Spleen (tissue), 11 donors: ENCODE measurements at regions not wholly inside any gene's neighbourhood (a gene's known extent, or its start where the extent isn't known, plus 50 kb on each side); places are given as distances from the start of the nearest gene placed in this dataset.

Experiments
- DNase-seq: peaks from one replicate; pipeline ENCODE4 v3.0.0-alpha.2; 2020
- H3K27ac ChIP-seq, 8 donors: fragments of 200-600 bp; sonication (generic) in 7 of 8; 1 replicate in 4 of 8; 2 replicates in 4 of 8; pipeline versions ENCODE4 v1.5.0 to v1.8.0; 2016 to 2021; ENCODE audit warnings: inconsistent platforms in 4 of 8, mild to moderate bottlenecking in 4 of 8, moderate library complexity in 1 of 8
- H3K27me3 ChIP-seq, 7 donors: fragments of 200-600 bp; sonication (generic) in 6 of 7; replicated peaks in 1 of 7; 1 replicate in 4 of 7; 2 replicates in 3 of 7; pipeline versions ENCODE4 v1.5.0 to v1.8.0; 2016 to 2021; ENCODE audit warnings: inconsistent platforms in 3 of 7, mild to moderate bottlenecking in 1 of 7
- H3K36me3 ChIP-seq, 6 donors: fragments of 200-600 bp; sonication (generic) in 5 of 6; 1 replicate in 4 of 6; 2 replicates in 2 of 6; pipeline versions ENCODE4 v1.5.0 to v1.8.0; 2016 to 2021; ENCODE audit warnings: inconsistent platforms in 2 of 6
- H3K4me1 ChIP-seq, 6 donors: fragments of 200-600 bp; sonication (generic) in 5 of 6; 1 replicate in 3 of 6; 2 replicates in 3 of 6; pipeline versions ENCODE4 v1.5.0 to v1.8.0; 2016 to 2021; ENCODE audit warnings: inconsistent platforms in 3 of 6
- H3K4me3 ChIP-seq, 8 donors: fragments of 200-600 bp; sonication (generic) in 7 of 8; 1 replicate in 4 of 8; 2 replicates in 4 of 8; pipeline versions ENCODE4 v1.5.0 to v1.8.0; 2016 to 2021; ENCODE audit warnings: inconsistent platforms in 4 of 8, mild to moderate bottlenecking in 4 of 8, moderate library complexity in 2 of 8
- H3K9me3 ChIP-seq, 8 donors: fragments of 200-600 bp; sonication (generic) in 7 of 8; 1 replicate in 4 of 8; 2 replicates in 4 of 8; pipeline versions ENCODE4 v1.5.0 to v1.8.0; 2016 to 2021; ENCODE audit warnings: inconsistent platforms in 4 of 8
- CTCF ChIP-seq, 11 experiments: fragments of 200-600 bp in 7 of 11; fragments of 450-650 bp in 4 of 11; sonication (generic) in 4 of 11; IDR thresholded peaks in 8 of 11; conservative IDR thresholded peaks in 3 of 11; 1 replicate in 7 of 11; 2 replicates in 4 of 11; pipeline versions ENCODE4 v1.4.0 to v1.8.0; 2016 to 2021; ENCODE audit warnings: antibody characterized with exemption in 11 of 11, inconsistent platforms in 4 of 11, mild to moderate bottlenecking in 1 of 11
- POLR2A ChIP-seq, 3 donors: fragments of 450-650 bp; IDR thresholded peaks; one replicate each; pipeline ENCODE4 v1.5.1; 2017; ENCODE audit warnings: antibody characterized with exemption in 3 of 3, mild to moderate bottlenecking in 1 of 3
- POLR2AphosphoS5 ChIP-seq, 3 donors: sonication (generic); formaldehyde crosslinking; IDR thresholded peaks; one replicate each; pipeline ENCODE4 v1.5.1; 2017; ENCODE audit warnings: antibody characterized with exemption in 3 of 3
- WGBS, 5 donors: extraction: QIAGEN DNeasy Blood & Tissue Kit in 3 of 5; methylation state at CpG; one replicate each; pipeline versions ENCODE4 v1.1.5 to v1.1.7; 2013 to 2018; 5-methylcytosine and 5-hydroxymethylcytosine counted together
- intact Hi-C: fragments of 100-400 bp; cut with DNase I; formaldehyde crosslinking; loops from one replicate; pipeline ENCODE4 v1.15.0; 2023; ENCODE audit warnings: low total_unique reads
- donor health status: healthy with polysubstance abuse.
- donor health status: DM: no; HTN: no; CAD: no; lungs with moderate emphysema.
- donor health status: DM: no; HTN: no; CAD: no.
- donor health status: Bipolar disorder and iron deficiency.
- donor health status: healthy.
- donor health status: DM: no; HTN: no; CAD: no.
- donor health status: DM: yes; HTN: yes; CAD: no.

- Histone ChIP-seq H3K27me3 (no peaks in the 10 kb centered on the region), H3K27ac (no peak overlapping the region), H3K9me3 (peaks cover 0 to 42% (median 21%) of the 10 kb centered on the region in 8 donors), H3K4me1 (no peaks in the 10 kb centered on the region), H3K4me3 (no peak overlapping the region), H3K36me3 (no peaks in the 10 kb centered on the region)
- intact Hi-C loops, result no loop called here
- no peak for TF ChIP-seq POLR2A (IDR thresholded peaks at IDR 0.05)
- no peak for TF ChIP-seq CTCF (IDR thresholded peaks at IDR 0.05 in 8 of 11, conservative IDR thresholded peaks at IDR 0.05 in 3 of 11)
- no peak for TF ChIP-seq POLR2AphosphoS5 (IDR thresholded peaks at IDR 0.05)
- no peak for DNase-seq
- WGBS, 5 donors, result 85 to 93% (median 90%) methylated on average over 3 of the region's 3 CpGs
Observed at GRCh38 chr10:36097696-36098095, 455.6 kb upstream of the FZD8 start.

- DNase-seq, result no peak
- Histone ChIP-seq H3K4me1 (no peaks in the 10 kb centered on the region), H3K36me3 (no peaks in the 10 kb centered on the region), H3K4me3 (no peak overlapping the region), H3K9me3 (peaks cover 0 to 42% (median 21%) of the 10 kb centered on the region in 8 donors), H3K27me3 (no peaks in the 10 kb centered on the region), H3K27ac (no peak overlapping the region)
- TF ChIP-seq POLR2AphosphoS5 (IDR thresholded peaks at IDR 0.05), result no peak
- 66 to 99% (median 94%) methylated on average over 2 of the region's 2 CpGs for WGBS, 5 donors
- intact Hi-C loops, result no loop called here
Observed at GRCh38 chr10:36096576-36096975, 454.5 kb upstream of the FZD8 start.

- whole genome bisulfite sequencing, 5 donors, result 70 to 82% (median 77%) methylated on average over 8 of the region's 8 CpGs
- DNase-seq, result no peak
- intact Hi-C loops, result no loop called here
- Histone ChIP-seq H3K36me3 (no peaks in the 10 kb centered on the region), H3K4me3 (no peak overlapping the region), H3K4me1 (no peaks in the 10 kb centered on the region), H3K27ac (no peak overlapping the region), H3K9me3 (peaks cover 0 to 19% (median 12%) of the 10 kb centered on the region in 8 donors), H3K27me3 (no peaks in the 10 kb centered on the region)
- no peak for TF ChIP-seq POLR2AphosphoS5 (IDR thresholded peaks at IDR 0.05)
Observed at GRCh38 chr10:36094096-36094495, 452.0 kb upstream of the FZD8 start.

GRCh38 chr10:36092116-36092515 is 450.0 kb upstream of the FZD8 start:
- Histone ChIP-seq H3K36me3 (no peaks in the 10 kb centered on the region), H3K4me3 (no peak overlapping the region), H3K27ac (no peak overlapping the region), H3K4me1 (no peaks in the 10 kb centered on the region), H3K27me3 (no peaks in the 10 kb centered on the region), H3K9me3 (peaks cover 0 to 8% (median 0%) of the 10 kb centered on the region in 8 donors)
- TF ChIP-seq CTCF (IDR thresholded peaks at IDR 0.05 in 8 of 11, conservative IDR thresholded peaks at IDR 0.05 in 3 of 11) (no peak), POLR2A (IDR thresholded peaks at IDR 0.05) (no peak), POLR2AphosphoS5 (IDR thresholded peaks at IDR 0.05) (no peak)
- intact Hi-C loops, result no loop called here
- no peak for DNase-seq
- WGBS, 5 donors, result 87 to 91% (median 89%) methylated on average over 7 of the region's 7 CpGs

GRCh38 chr10:36091007-36091406 is 448.9 kb upstream of the FZD8 start:
- Histone ChIP-seq H3K36me3 (no peaks in the 10 kb centered on the region), H3K4me1 (no peaks in the 10 kb centered on the region), H3K27ac (no peak overlapping the region), H3K27me3 (no peaks in the 10 kb centered on the region), H3K9me3 (peaks cover 0 to 8% (median 0%) of the 10 kb centered on the region in 8 donors), H3K4me3 (no peak overlapping the region)
- WGBS, 5 donors, result 84 to 92% (median 90%) methylated on average over 3 of the region's 3 CpGs
- no peak for TF ChIP-seq POLR2A (IDR thresholded peaks at IDR 0.05)
- TF ChIP-seq CTCF (IDR thresholded peaks at IDR 0.05 in 8 of 11, conservative IDR thresholded peaks at IDR 0.05 in 3 of 11), result no peak
- no peak for TF ChIP-seq POLR2AphosphoS5 (IDR thresholded peaks at IDR 0.05)
- DNase-seq, result no peak
- intact Hi-C loops, result no loop called here
